Activated CD8-positive, alpha-beta T cell treated with anti-CD3 and anti-CD28 coated beads, Interleukin-2, amount 10 ng/mL, durations not matched to agents 7 days and 5 days (primary cell): ENCODE measurements at regions not wholly inside any gene's neighbourhood (a gene's known extent, or its start where the extent isn't known, plus 50 kb on each side); places are given as distances from the start of the nearest gene placed in this dataset.
"Not testable (repeated sequence)": the region's sequence is repeated elsewhere in the genome, so short reads cannot be mapped to it uniquely, and the experiment has no call there.

ENCODE experiments used
- ATAC-seq: fragments of 150-1000 bp; cut with Tn5 transposase; one replicate; pipeline ENCODE4 v1.10.0; 2021; ENCODE audit warnings: moderate library complexity
- CTCF ChIA-PET: fragments of 350-600 bp; sonication (Branson Sonifier 250); formaldehyde crosslinking; loops from one replicate; lab custom pipeline; 2021; ENCODE audit warnings: antibody characterized with exemption; lab: Charles Lee
- POLR2A ChIA-PET: fragments of 350-600 bp; sonication (Branson Sonifier 250); formaldehyde crosslinking; loops from one replicate; lab custom pipeline; 2021; ENCODE audit warnings: antibody characterized with exemption; lab: Charles Lee
- DNase-seq: peaks from one replicate; pipeline ENCODE4 v3.0.0-alpha.2; 2020
- H3K27ac Mint-ChIP-seq: one replicate; pipeline ENCODE4 v1.8.0; 2021; ENCODE audit warnings: mild to moderate bottlenecking, mixed read lengths
- H3K27me3 Mint-ChIP-seq: one replicate; pipeline ENCODE4 v1.8.0; 2021; ENCODE audit warnings: low read depth, mixed read lengths
- H3K36me3 Mint-ChIP-seq: one replicate; pipeline ENCODE4 v1.8.0; 2021; ENCODE audit warnings: low read depth, mixed read lengths
- H3K4me1 Mint-ChIP-seq: one replicate; pipeline ENCODE4 v1.8.0; 2021; ENCODE audit warnings: low read depth, mixed read lengths
- H3K4me3 Mint-ChIP-seq: one replicate; pipeline ENCODE4 v1.8.0; 2021; ENCODE audit warnings: mild to moderate bottlenecking, mixed read lengths
- H3K9me3 Mint-ChIP-seq: one replicate; pipeline ENCODE4 v1.8.0; 2022; ENCODE audit warnings: mixed read lengths; ENCODE audit not compliant: insufficient read depth

- H3K9me3 Mint-ChIP-seq = no peaks in the 10 kb centered on the region
- no peaks in the 10 kb centered on the region for H3K36me3 Mint-ChIP-seq
- ChIA-PET POLR2A (no interaction called here), CTCF (no interaction called here)
- DNase-seq (no peak), ATAC-seq (no peak)
- no peaks in the 10 kb centered on the region for H3K4me1 Mint-ChIP-seq
- H3K27ac Mint-ChIP-seq = no peak overlapping the region
- H3K27me3 Mint-ChIP-seq = no peaks in the 10 kb centered on the region
- H3K4me3 Mint-ChIP-seq = no peak overlapping the region
Observed at GRCh38 chr11:116059919-116060318, 555.7 kb upstream of the CADM1 start.

- ATAC-seq = no peak
- no peaks in the 10 kb centered on the region for H3K27me3 Mint-ChIP-seq
- no peak overlapping the region for H3K27ac Mint-ChIP-seq
- no peaks in the 10 kb centered on the region for H3K9me3 Mint-ChIP-seq
- no peaks in the 10 kb centered on the region for H3K4me1 Mint-ChIP-seq
- H3K4me3 Mint-ChIP-seq = no peak overlapping the region
- no peak for DNase-seq
- CTCF ChIA-PET = no interaction called here
- H3K36me3 Mint-ChIP-seq = no peaks in the 10 kb centered on the region
- POLR2A ChIA-PET = no interaction called here
Observed at GRCh38 chr11:116057000-116057399, 552.8 kb upstream of the CADM1 start.

GRCh38 chr11:116055064-116055463 lies 550.8 kb upstream of the CADM1 start:
- H3K4me3 Mint-ChIP-seq = no peak overlapping the region
- no peaks in the 10 kb centered on the region for H3K4me1 Mint-ChIP-seq
- CTCF ChIA-PET = no interaction called here
- H3K36me3 Mint-ChIP-seq = no peaks in the 10 kb centered on the region
- POLR2A ChIA-PET = no interaction called here
- no peaks in the 10 kb centered on the region for H3K27me3 Mint-ChIP-seq
- H3K9me3 Mint-ChIP-seq = no peaks in the 10 kb centered on the region
- DNase-seq = no peak
- no peak overlapping the region for H3K27ac Mint-ChIP-seq
- ATAC-seq = no peak

GRCh38 chr11:116053548-116053919 lies 549.3 kb upstream of the CADM1 start:
- H3K4me3 Mint-ChIP-seq = no peak overlapping the region
- no peaks in the 10 kb centered on the region for H3K36me3 Mint-ChIP-seq
- no peaks in the 10 kb centered on the region for H3K4me1 Mint-ChIP-seq
- ATAC-seq (no peak), DNase-seq (no peak)
- no peaks in the 10 kb centered on the region for H3K9me3 Mint-ChIP-seq
- CTCF ChIA-PET = no interaction called here
- no peak overlapping the region for H3K27ac Mint-ChIP-seq
- no peaks in the 10 kb centered on the region for H3K27me3 Mint-ChIP-seq
- POLR2A ChIA-PET = no interaction called here

- Mint-ChIP-seq H3K4me1 (no peaks in the 10 kb centered on the region), H3K27me3 (no peaks in the 10 kb centered on the region), H3K9me3 (no peaks in the 10 kb centered on the region), H3K4me3 (no peak overlapping the region), H3K27ac (no peak overlapping the region), H3K36me3 (no peaks in the 10 kb centered on the region)
- no peak for ATAC-seq
- CTCF ChIA-PET = no interaction called here
- no peak for DNase-seq
- POLR2A ChIA-PET = no interaction called here
Observed at GRCh38 chr11:116052603-116053547, 548.7 kb upstream of the CADM1 start.

GRCh38 chr11:116051494-116051893 lies 547.3 kb upstream of the CADM1 start:
- H3K4me3 Mint-ChIP-seq = no peak overlapping the region
- CTCF ChIA-PET = no interaction called here
- H3K27me3 Mint-ChIP-seq = no peaks in the 10 kb centered on the region
- DNase-seq = no peak
- H3K27ac Mint-ChIP-seq = no peak overlapping the region
- H3K36me3 Mint-ChIP-seq = no peaks in the 10 kb centered on the region
- no peaks in the 10 kb centered on the region for H3K4me1 Mint-ChIP-seq
- no peak for ATAC-seq
- POLR2A ChIA-PET = no interaction called here
- no peaks in the 10 kb centered on the region for H3K9me3 Mint-ChIP-seq

GRCh38 chr11:116049383-116049782 lies 545.2 kb upstream of the CADM1 start:
- Mint-ChIP-seq H3K27ac (no peak overlapping the region), H3K36me3 (no peaks in the 10 kb centered on the region), H3K27me3 (no peaks in the 10 kb centered on the region), H3K4me3 (no peak overlapping the region), H3K4me1 (no peaks in the 10 kb centered on the region), H3K9me3 (no peaks in the 10 kb centered on the region)
- ChIA-PET CTCF (no interaction called here), POLR2A (no interaction called here)
- DNase-seq = no peak
- no peak for ATAC-seq

GRCh38 chr11:116046127-116046526 lies 541.9 kb upstream of the CADM1 start:
- Mint-ChIP-seq H3K4me1 (no peaks in the 10 kb centered on the region), H3K27me3 (no peaks in the 10 kb centered on the region), H3K36me3 (no peaks in the 10 kb centered on the region), H3K27ac (no peak overlapping the region), H3K9me3 (no peaks in the 10 kb centered on the region), H3K4me3 (no peak overlapping the region)
- ChIA-PET POLR2A (no interaction called here), CTCF (no interaction called here)
- no peak for DNase-seq
- no peak for ATAC-seq

- ATAC-seq (no peak), DNase-seq (no peak)
- H3K4me3 Mint-ChIP-seq = no peak overlapping the region
- ChIA-PET POLR2A (no interaction called here), CTCF (no interaction called here)
- H3K9me3 Mint-ChIP-seq = no peaks in the 10 kb centered on the region
- H3K4me1 Mint-ChIP-seq = no peaks in the 10 kb centered on the region
- H3K36me3 Mint-ChIP-seq = no peaks in the 10 kb centered on the region
- H3K27me3 Mint-ChIP-seq = no peaks in the 10 kb centered on the region
- H3K27ac Mint-ChIP-seq = no peak overlapping the region
Observed at GRCh38 chr11:116044941-116045340, 540.7 kb upstream of the CADM1 start.

- Mint-ChIP-seq H3K27ac (no peak overlapping the region), H3K36me3 (no peaks in the 10 kb centered on the region), H3K4me3 (no peak overlapping the region), H3K4me1 (no peaks in the 10 kb centered on the region), H3K27me3 (no peaks in the 10 kb centered on the region), H3K9me3 (no peaks in the 10 kb centered on the region)
- ChIA-PET CTCF (no interaction called here), POLR2A (no interaction called here)
- ATAC-seq (no peak), DNase-seq (no peak)
Observed at GRCh38 chr11:116044520-116044919, 540.3 kb upstream of the CADM1 start.

- H3K9me3 Mint-ChIP-seq = no peaks in the 10 kb centered on the region
- ATAC-seq = no peak
- POLR2A ChIA-PET = no interaction called here
- no peaks in the 10 kb centered on the region for H3K27me3 Mint-ChIP-seq
- CTCF ChIA-PET = no interaction called here
- no peak for DNase-seq
- no peaks in the 10 kb centered on the region for H3K4me1 Mint-ChIP-seq
- H3K4me3 Mint-ChIP-seq = no peak overlapping the region
- H3K36me3 Mint-ChIP-seq = no peaks in the 10 kb centered on the region
- no peak overlapping the region for H3K27ac Mint-ChIP-seq
Observed at GRCh38 chr11:116043857-116044256, 539.6 kb upstream of the CADM1 start.

GRCh38 chr11:116043059-116043458 lies 538.8 kb upstream of the CADM1 start:
- H3K27me3 Mint-ChIP-seq, H3K4me3 Mint-ChIP-seq, H3K27ac Mint-ChIP-seq, POLR2A ChIA-PET, H3K9me3 Mint-ChIP-seq, CTCF ChIA-PET, H3K4me1 Mint-ChIP-seq, DNase-seq, ATAC-seq, H3K36me3 Mint-ChIP-seq: not testable (repeated sequence)

GRCh38 chr11:116042146-116042545 lies 537.9 kb upstream of the CADM1 start:
- ChIA-PET CTCF (no interaction called here), POLR2A (no interaction called here)
- Mint-ChIP-seq H3K9me3 (no peaks in the 10 kb centered on the region), H3K36me3 (no peaks in the 10 kb centered on the region), H3K4me3 (no peak overlapping the region), H3K4me1 (no peaks in the 10 kb centered on the region), H3K27me3 (no peaks in the 10 kb centered on the region), H3K27ac (no peak overlapping the region)
- DNase-seq = no peak
- no peak for ATAC-seq
